A673 (cell line): ENCODE measurements at regions not wholly inside any gene's neighbourhood (a gene's known extent, or its start where the extent isn't known, plus 50 kb on each side); places are given as distances from the start of the nearest gene placed in this dataset.

Experiments
- BruUV-seq: library from RNA; stranded (reverse); fragments of 400-500 nt; replicated peaks from 2 replicates; lab custom pipeline; 2021; lab: Mats Ljungman, UMichigan
- CTCF ChIA-PET: fragments of 300-600 bp; sonication (Branson Sonifier 250); formaldehyde crosslinking; loops from one replicate; lab custom pipeline; 2022; ENCODE audit warnings: antibody characterized with exemption; lab: Charles Lee
- POLR2A ChIA-PET: fragments of 300-600 bp; sonication (Branson Sonifier 250); formaldehyde crosslinking; loops from one replicate; lab custom pipeline; 2022; ENCODE audit warnings: antibody characterized with exemption; ENCODE audit not compliant: low non-redundant PET; lab: Charles Lee
- DNase-seq: peaks from one replicate; pipeline ENCODE4 v3.0.0-alpha.2; 2015; ENCODE audit warnings: low spot score
- H3K27ac ChIP-seq: fragments of 200-600 bp; sonication (generic); 2 replicates; pipeline ENCODE4 v1.5.1; 2016; ENCODE audit warnings: mixed run types, low read depth, mild to moderate bottlenecking, mixed read lengths, antibody characterized with exemption, low read length; ENCODE audit not compliant: poor library complexity, severe bottlenecking
- H3K27me3 ChIP-seq: fragments of 200-600 bp; sonication (generic); replicated peaks from 2 replicates; pipeline ENCODE4 v1.6.1; 2017; ENCODE audit warnings: mixed run types, low read depth, mild to moderate bottlenecking, mixed read lengths, antibody characterized with exemption, low read length; ENCODE audit not compliant: insufficient read depth, poor library complexity
- H3K36me3 ChIP-seq: fragments of 200-600 bp; sonication (generic); 2 replicates; pipeline ENCODE4 v1.6.1; 2016; ENCODE audit warnings: mixed run types, mild to moderate bottlenecking, mixed read lengths, antibody characterized with exemption, low read length; ENCODE audit not compliant: insufficient read depth, poor library complexity, severe bottlenecking
- H3K4me1 ChIP-seq: fragments of 200-600 bp; sonication (generic); 2 replicates; pipeline ENCODE4 v1.6.1; 2017; ENCODE audit warnings: mixed run types, mild to moderate bottlenecking, mixed read lengths, antibody characterized with exemption, low read length; ENCODE audit not compliant: insufficient read depth, poor library complexity, severe bottlenecking
- H3K4me3 ChIP-seq: fragments of 200-600 bp; sonication (generic); 2 replicates; pipeline ENCODE4 v1.5.1; 2016; ENCODE audit warnings: low read depth, mixed run types, mild to moderate bottlenecking, mixed read lengths, low read length; ENCODE audit not compliant: poor library complexity, severe bottlenecking
- H3K9me3 ChIP-seq: fragments of 200-600 bp; sonication (generic); 2 replicates; pipeline ENCODE4 v1.6.1; 2016; ENCODE audit warnings: mixed run types, low read depth, mild to moderate bottlenecking, mixed read lengths, antibody characterized with exemption, low read length; ENCODE audit not compliant: poor library complexity, severe bottlenecking
- CTCF ChIP-seq: fragments of 300-800, 200-600 bp; sonication (generic); conservative IDR thresholded peaks from 2 replicates; pipeline ENCODE4 v1.5.1; 2017; ENCODE audit warnings: low read depth, mild to moderate bottlenecking, antibody characterized with exemption, low read length, moderate library complexity, mixed read lengths
- EZH2 ChIP-seq: fragments of 200-600 bp; sonication (generic); IDR thresholded peaks from 2 replicates; pipeline ENCODE4 v1.6.1; 2017; ENCODE audit warnings: borderline replicate concordance, low read depth, mild to moderate bottlenecking, mixed read lengths, antibody characterized with exemption, low read length; ENCODE audit not compliant: poor library complexity, severe bottlenecking
- intact Hi-C: fragments of 100-400 bp; cut with micrococcal nuclease; formaldehyde crosslinking; loops from one replicate; pipeline ENCODE4 v1.10.0; 2022; ENCODE audit not compliant: unreplicated experiment

GRCh38 chr12:127278351-127278750 lies 988.6 kb upstream of the TMEM132C start:
- ChIA-PET CTCF (no interaction called here), POLR2A (no interaction called here)
- BruUV-seq = no TSS peak
- no peaks in the 10 kb centered on the region for H3K36me3 ChIP-seq
- H3K27me3 ChIP-seq = no peaks in the 10 kb centered on the region
- no peak for DNase-seq
- H3K27ac ChIP-seq = no peak overlapping the region
- no peaks in the 10 kb centered on the region for H3K9me3 ChIP-seq
- no peak for TF ChIP-seq EZH2
- TF ChIP-seq CTCF = no peak
- intact Hi-C loops = no loop called here
- H3K4me3 ChIP-seq = no peak overlapping the region
- H3K4me1 ChIP-seq = peaks cover 21% of the 10 kb centered on the region

DNA sequence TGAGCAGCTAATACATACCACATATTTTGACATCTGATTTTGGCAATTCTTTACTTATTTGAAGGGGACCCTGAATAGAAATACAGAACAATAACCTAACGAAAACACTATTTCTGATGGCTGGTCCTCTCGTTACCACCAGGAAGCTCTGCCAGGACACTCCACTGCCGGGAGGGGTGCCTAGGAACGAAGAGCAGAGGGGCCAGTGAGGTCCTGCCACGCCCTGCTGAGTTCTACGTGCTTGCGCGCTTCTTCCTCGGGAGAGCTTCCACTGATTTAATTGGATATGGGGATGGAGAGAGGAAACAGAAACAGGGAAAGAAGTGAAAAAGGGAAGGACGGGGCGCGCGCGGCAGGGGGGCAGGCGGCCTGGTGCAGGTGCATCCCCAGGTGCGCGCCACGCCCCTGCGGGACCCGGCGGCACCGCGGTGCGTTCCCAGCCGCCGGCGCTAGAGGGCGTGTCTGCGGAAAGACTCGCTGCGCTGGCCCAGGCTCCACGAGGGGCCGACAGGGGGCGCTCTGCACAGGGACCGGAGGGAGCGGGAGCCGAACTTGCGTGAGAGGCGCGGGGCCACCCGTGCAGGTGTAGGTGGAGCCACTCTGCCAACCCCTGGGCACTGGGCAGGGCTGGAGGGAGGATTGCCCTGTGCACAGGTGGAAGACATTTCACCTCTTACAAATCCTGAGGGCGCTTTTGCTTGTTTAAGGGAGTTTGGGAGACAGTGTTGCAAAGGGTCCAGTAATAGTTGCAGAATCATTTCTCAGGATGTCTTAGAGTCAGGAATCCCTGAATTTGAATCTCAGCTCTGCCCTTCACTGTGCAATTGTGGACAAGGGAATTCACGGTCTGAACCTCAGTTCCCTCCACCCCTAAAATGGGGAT lies 986.3 kb upstream of the TMEM132C start:
- Histone ChIP-seq H3K9me3 (no peaks in the 10 kb centered on the region), H3K4me3 (no peak overlapping the region), H3K36me3 (no peaks in the 10 kb centered on the region), H3K4me1 (peaks cover 44% of the 10 kb centered on the region), H3K27me3 (no peaks in the 10 kb centered on the region), H3K27ac (peak overlapping the region; percentile 10)
- TF ChIP-seq CTCF = peak; percentile 32
- no peak for TF ChIP-seq EZH2
- no peak for DNase-seq
- POLR2A ChIA-PET = no interaction called here
- intact Hi-C loops = loop anchor here (5.0 to 10.0 kb wide), 3 partner anchors 376 to 1748 kb away; no protein-coding TSS in a partner anchor
- CTCF ChIA-PET = no interaction called here
- no TSS peak for BruUV-seq

- ChIA-PET POLR2A (no interaction called here), CTCF (interaction anchor here (0.6 to 1.8 kb wide), 4 partner anchors 174 to 790 kb away, joined by 3 to 8 read pairs (median 5); no protein-coding TSS in a partner anchor)
- no peak overlapping the region for H3K4me3 ChIP-seq
- DNase-seq = peak; percentile 60
- H3K4me1 ChIP-seq = peaks cover 62% of the 10 kb centered on the region
- intact Hi-C loops = loop anchor here (2.0 to 10.0 kb wide), 4 partner anchors 174 to 1751 kb away; no protein-coding TSS in a partner anchor
- H3K36me3 ChIP-seq = no peaks in the 10 kb centered on the region
- BruUV-seq = no TSS peak
- TF ChIP-seq EZH2 = no peak
- TF ChIP-seq CTCF = no peak
- H3K27ac ChIP-seq = peak overlapping the region; percentile 94
- H3K9me3 ChIP-seq = no peaks in the 10 kb centered on the region
- H3K27me3 ChIP-seq = no peaks in the 10 kb centered on the region
Measured at GRCh38 chr12:127282786-127283565, 984.0 kb upstream of the TMEM132C start.
